ENCODE measurements at regions not wholly inside any gene's neighbourhood (a gene's known extent, or its start where the extent isn't known, plus 50 kb on each side); places are given as distances from the start of the nearest gene placed in this dataset.
"Not testable (repeated sequence)": the region's sequence is repeated elsewhere in the genome, so short reads cannot be mapped to it uniquely, and the experiment has no call there.

GRCh38 chr11:130536106-130537040 is 87.9 kb downstream of the ADAMTS15 start:
- Histone ChIP-seq H3K27me3 (ENCODE audit: insufficient read depth, low read length, poor library complexity) (no peaks in the 10 kb centered on the region), H3K79me2 (ENCODE audit: insufficient read depth, low read length) (no peaks in the 10 kb centered on the region), H3K4me3 (ENCODE audit: low read depth in 1 of 2, low read length in 2 of 2) (no peak overlapping the region), H2AFZ (ENCODE audit: low read depth, low read length) (no peak overlapping the region), H3K4me2 (ENCODE audit: insufficient read depth, low read length) (no peak overlapping the region), H3K9me3 (ENCODE audit: insufficient read depth, low read length, severe bottlenecking) (no peaks in the 10 kb centered on the region), H3K4me1 (ENCODE audit: insufficient read depth, low read length) (no peaks in the 10 kb centered on the region), H3K9ac (ENCODE audit: low read depth, low read length) (no peak overlapping the region), H4K20me1 (ENCODE audit: insufficient read depth, low read length) (no peaks in the 10 kb centered on the region), H3K36me3 (ENCODE audit: insufficient read depth, low read length) (no peaks in the 10 kb centered on the region), H3K27ac (ENCODE audit: low read length) (no peak overlapping the region)
- DNase-seq, result no peak
- ATAC-seq (ENCODE audit: insufficient read depth, low read depth), result no peak
- TF ChIP-seq CTCF (IDR thresholded peaks at IDR 0.05; ENCODE audit: borderline replicate concordance, extremely low read depth, low read length, poor library complexity, severe bottlenecking), result no peak
- no peak for TF ChIP-seq EZH2 (IDR thresholded peaks at IDR 0.05; ENCODE audit: borderline replicate concordance, low read depth, low read length, severe bottlenecking)

- DNase-seq; H3K4me1 ChIP-seq (ENCODE audit: insufficient read depth, low read length); H3K9me3 ChIP-seq (ENCODE audit: insufficient read depth, low read length, severe bottlenecking); ATAC-seq (ENCODE audit: insufficient read depth, low read depth); H3K36me3 ChIP-seq (ENCODE audit: insufficient read depth, low read length); H3K79me2 ChIP-seq (ENCODE audit: insufficient read depth, low read length); H3K4me2 ChIP-seq (ENCODE audit: insufficient read depth, low read length); H3K27ac ChIP-seq (ENCODE audit: low read length); H2AFZ ChIP-seq (ENCODE audit: low read depth, low read length); H3K27me3 ChIP-seq (ENCODE audit: insufficient read depth, low read length, poor library complexity); H4K20me1 ChIP-seq (ENCODE audit: insufficient read depth, low read length); H3K4me3 ChIP-seq (ENCODE audit: low read depth in 1 of 2, low read length in 2 of 2); H3K9ac ChIP-seq (ENCODE audit: low read depth, low read length): not testable (repeated sequence)
These were observed 91.2 kb downstream of the ADAMTS15 start for GRCh38 chr11:130539680-130540079.

- no peaks in the 10 kb centered on the region for H3K36me3 ChIP-seq (ENCODE audit: insufficient read depth, low read length)
- H3K79me2 ChIP-seq (ENCODE audit: insufficient read depth, low read length), result no peaks in the 10 kb centered on the region
- no peak overlapping the region for H3K27ac ChIP-seq (ENCODE audit: low read length)
- H3K4me1 ChIP-seq (ENCODE audit: insufficient read depth, low read length), result no peaks in the 10 kb centered on the region
- ATAC-seq (ENCODE audit: insufficient read depth, low read depth) (no peak), DNase-seq (no peak)
- H3K9me3 ChIP-seq (ENCODE audit: insufficient read depth, low read length, severe bottlenecking), result no peaks in the 10 kb centered on the region
- no peak overlapping the region for H3K4me2 ChIP-seq (ENCODE audit: insufficient read depth, low read length)
- no peaks in the 10 kb centered on the region for H4K20me1 ChIP-seq (ENCODE audit: insufficient read depth, low read length)
- no peak overlapping the region for H3K4me3 ChIP-seq (ENCODE audit: low read depth in 1 of 2, low read length in 2 of 2)
- H2AFZ ChIP-seq (ENCODE audit: low read depth, low read length), result no peak overlapping the region
- H3K9ac ChIP-seq (ENCODE audit: low read depth, low read length), result no peak overlapping the region
- no peak for TF ChIP-seq EZH2 (IDR thresholded peaks at IDR 0.05; ENCODE audit: borderline replicate concordance, low read depth, low read length, severe bottlenecking)
- no peak for TF ChIP-seq CTCF (IDR thresholded peaks at IDR 0.05; ENCODE audit: borderline replicate concordance, extremely low read depth, low read length, poor library complexity, severe bottlenecking)
- H3K27me3 ChIP-seq (ENCODE audit: insufficient read depth, low read length, poor library complexity), result peaks cover 9% of the 10 kb centered on the region
These were observed 95.8 kb downstream of the ADAMTS15 start for GRCh38 chr11:130544266-130544665.

GRCh38 chr11:130545449-130546072 is 97.1 kb downstream of the ADAMTS15 start:
- no peak overlapping the region for H3K9ac ChIP-seq (ENCODE audit: low read depth, low read length)
- no peaks in the 10 kb centered on the region for H3K4me1 ChIP-seq (ENCODE audit: insufficient read depth, low read length)
- H3K27ac ChIP-seq (ENCODE audit: low read length), result no peak overlapping the region
- no peak overlapping the region for H3K4me3 ChIP-seq (ENCODE audit: low read depth in 1 of 2, low read length in 2 of 2)
- ATAC-seq (ENCODE audit: insufficient read depth, low read depth), result no peak
- no peaks in the 10 kb centered on the region for H3K36me3 ChIP-seq (ENCODE audit: insufficient read depth, low read length)
- no peak overlapping the region for H3K4me2 ChIP-seq (ENCODE audit: insufficient read depth, low read length)
- no peak for DNase-seq
- peaks cover 16% of the 10 kb centered on the region for H3K27me3 ChIP-seq (ENCODE audit: insufficient read depth, low read length, poor library complexity)
- H3K79me2 ChIP-seq (ENCODE audit: insufficient read depth, low read length), result no peaks in the 10 kb centered on the region
- no peaks in the 10 kb centered on the region for H4K20me1 ChIP-seq (ENCODE audit: insufficient read depth, low read length)
- no peaks in the 10 kb centered on the region for H3K9me3 ChIP-seq (ENCODE audit: insufficient read depth, low read length, severe bottlenecking)
- TF ChIP-seq CTCF (IDR thresholded peaks at IDR 0.05; ENCODE audit: borderline replicate concordance, extremely low read depth, low read length, poor library complexity, severe bottlenecking) (no peak), EZH2 (IDR thresholded peaks at IDR 0.05; ENCODE audit: borderline replicate concordance, low read depth, low read length, severe bottlenecking) (no peak)
- no peak overlapping the region for H2AFZ ChIP-seq (ENCODE audit: low read depth, low read length)
